ENCODE measurements at regions not wholly inside any gene's neighbourhood (a gene's known extent, or its start where the extent isn't known, plus 50 kb on each side); places are given as distances from the start of the nearest gene placed in this dataset.
A peak's percentile ranks its signal among the peaks of the same experiment; 100 is the strongest.

DNA sequence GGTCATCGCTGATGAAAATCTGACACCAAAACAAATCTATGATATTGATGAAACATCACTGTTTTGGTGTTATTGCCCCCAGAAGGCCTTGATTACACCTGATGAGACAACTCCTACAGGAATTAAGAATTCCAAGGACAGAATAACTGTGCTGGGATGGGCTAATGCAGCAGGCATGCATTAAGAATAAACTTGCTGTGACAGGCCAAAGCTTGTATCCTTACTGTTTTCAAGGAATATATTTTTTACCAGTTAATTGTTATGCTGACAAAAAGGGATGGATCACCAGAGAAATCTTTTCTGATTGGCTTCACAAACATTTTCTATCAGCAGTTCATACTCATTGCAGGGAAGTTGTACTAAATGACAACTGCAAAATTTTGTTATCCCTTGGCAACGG, 278.2 kb downstream of the IKZF2 start:
- no peak for DNase-seq
- in situ Hi-C loops (cut with MboI; ENCODE audit: low pct_ligation_motif_present in 1 of 4, low pct_unique_long_range_greater_than_20kb in 1 of 4, low sequenced_read_pairs in 3 of 4), result no loop called here
- no peak overlapping the region for H3K27ac ChIP-seq
- H3K4me1 ChIP-seq, result no peaks in the 10 kb centered on the region
- TF ChIP-seq POLR2AphosphoS5 (IDR thresholded peaks at IDR 0.05) (no peak), EP300 (IDR thresholded peaks at IDR 0.05; ENCODE audit: low read depth) (no peak), POLR2A (IDR thresholded peaks at IDR 0.05) (no peak)
- TF ChIP-seq, protein P1, sequence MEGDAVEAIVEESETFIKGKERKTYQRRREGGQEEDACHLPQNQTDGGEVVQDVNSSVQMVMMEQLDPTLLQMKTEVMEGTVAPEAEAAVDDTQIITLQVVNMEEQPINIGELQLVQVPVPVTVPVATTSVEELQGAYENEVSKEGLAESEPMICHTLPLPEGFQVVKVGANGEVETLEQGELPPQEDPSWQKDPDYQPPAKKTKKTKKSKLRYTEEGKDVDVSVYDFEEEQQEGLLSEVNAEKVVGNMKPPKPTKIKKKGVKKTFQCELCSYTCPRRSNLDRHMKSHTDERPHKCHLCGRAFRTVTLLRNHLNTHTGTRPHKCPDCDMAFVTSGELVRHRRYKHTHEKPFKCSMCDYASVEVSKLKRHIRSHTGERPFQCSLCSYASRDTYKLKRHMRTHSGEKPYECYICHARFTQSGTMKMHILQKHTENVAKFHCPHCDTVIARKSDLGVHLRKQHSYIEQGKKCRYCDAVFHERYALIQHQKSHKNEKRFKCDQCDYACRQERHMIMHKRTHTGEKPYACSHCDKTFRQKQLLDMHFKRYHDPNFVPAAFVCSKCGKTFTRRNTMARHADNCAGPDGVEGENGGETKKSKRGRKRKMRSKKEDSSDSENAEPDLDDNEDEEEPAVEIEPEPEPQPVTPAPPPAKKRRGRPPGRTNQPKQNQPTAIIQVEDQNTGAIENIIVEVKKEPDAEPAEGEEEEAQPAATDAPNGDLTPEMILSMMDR (IDR thresholded peaks at IDR 0.05), result no peak
- WGBS, 2 donors (ENCODE audit: low coverage in 1 of 2), result 73 to 88% methylated on average over 2 of the region's 2 CpGs
- intact Hi-C loops (cut with DNase I; ENCODE audit: low total_unique reads), result no loop called here
- H3K9me3 ChIP-seq, result no peaks in the 10 kb centered on the region
- H3K4me3 ChIP-seq, result no peak overlapping the region
- no peaks in the 10 kb centered on the region for H3K27me3 ChIP-seq
- no peaks in the 10 kb centered on the region for H3K36me3 ChIP-seq

GRCh38 chr2:212871597-212871996, 279.8 kb downstream of the IKZF2 start:
- Histone ChIP-seq H3K4me3 (no peak overlapping the region), H3K4me1 (no peaks in the 10 kb centered on the region), H3K36me3 (no peaks in the 10 kb centered on the region), H3K27ac (no peak overlapping the region), H3K9me3 (peaks cover 0 to 2% of the 10 kb centered on the region in 2 donors), H3K27me3 (no peaks in the 10 kb centered on the region)
- DNase-seq, result no peak
- TF ChIP-seq, protein P1 (IDR thresholded peaks at IDR 0.05), result no peak
- TF ChIP-seq EP300 (IDR thresholded peaks at IDR 0.05; ENCODE audit: low read depth), result no peak
- TF ChIP-seq POLR2A (IDR thresholded peaks at IDR 0.05), result no peak
- TF ChIP-seq POLR2AphosphoS5 (IDR thresholded peaks at IDR 0.05), result no peak
- in situ Hi-C loops (cut with MboI; ENCODE audit: low pct_ligation_motif_present in 1 of 4, low pct_unique_long_range_greater_than_20kb in 1 of 4, low sequenced_read_pairs in 3 of 4), result no loop called here
- intact Hi-C loops (cut with DNase I; ENCODE audit: low total_unique reads), result no loop called here

DNA sequence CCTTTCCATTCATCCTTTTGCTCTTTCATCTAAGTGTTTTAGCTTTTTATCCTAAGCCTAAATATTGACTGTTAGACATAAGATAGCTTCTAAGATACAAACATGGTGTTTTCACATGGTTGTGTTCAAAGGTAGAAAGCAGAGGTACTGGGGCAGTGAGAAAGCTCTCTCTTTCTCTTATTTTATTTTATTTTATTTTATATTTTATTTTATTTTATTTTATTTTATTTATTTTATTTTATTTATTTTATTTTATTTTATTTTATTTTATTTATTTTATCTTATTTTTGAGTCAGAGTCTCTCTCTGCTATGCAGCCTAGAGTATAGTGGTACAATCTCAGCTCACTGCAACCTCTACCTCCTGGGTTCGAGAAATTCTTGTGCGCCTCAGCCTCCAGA, 287.2 kb downstream of the IKZF2 start:
- Histone ChIP-seq H3K9me3 (peaks cover 26 to 28% of the 10 kb centered on the region in 2 donors), H3K27ac (no peak overlapping the region), H3K27me3 (no peaks in the 10 kb centered on the region), H3K4me1 (no peaks in the 10 kb centered on the region), H3K4me3 (no peak overlapping the region), H3K36me3 (no peaks in the 10 kb centered on the region)
- TF ChIP-seq EP300 (IDR thresholded peaks at IDR 0.05; ENCODE audit: low read depth) (no peak), POLR2A (IDR thresholded peaks at IDR 0.05) (no peak), POLR2AphosphoS5 (IDR thresholded peaks at IDR 0.05) (no peak)
- TF ChIP-seq, protein P1 (IDR thresholded peaks at IDR 0.05), result no peak
- in situ Hi-C loops (cut with MboI; ENCODE audit: low pct_ligation_motif_present in 1 of 4, low pct_unique_long_range_greater_than_20kb in 1 of 4, low sequenced_read_pairs in 3 of 4) (no loop called here), intact Hi-C loops (cut with DNase I; ENCODE audit: low total_unique reads) (no loop called here)
- 93% methylated on average over 2 of the region's 2 CpGs for WGBS, 2 donors (ENCODE audit: low coverage in 1 of 2)
- DNase-seq, result no peak

DNA sequence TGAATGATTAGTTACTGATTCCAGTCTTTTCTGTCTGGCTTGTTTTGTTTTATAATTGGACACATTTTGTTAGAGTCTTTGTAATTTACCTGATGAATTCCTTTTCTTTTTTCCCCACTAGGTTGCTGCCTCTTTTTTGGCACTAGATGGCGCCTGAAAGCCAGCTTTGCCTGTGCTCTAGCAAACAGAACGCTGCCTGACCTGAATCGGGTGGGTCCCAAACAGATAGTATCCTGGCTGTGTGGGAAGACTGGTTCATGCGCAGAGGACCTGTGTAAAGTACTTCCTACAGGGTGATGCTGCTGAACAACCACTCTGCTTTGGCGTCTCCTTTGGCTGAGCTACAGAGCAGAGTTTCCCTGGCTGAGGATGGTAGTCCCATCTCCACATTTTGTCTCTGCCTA, 288.2 kb downstream of the IKZF2 start:
- no peak overlapping the region for H3K27ac ChIP-seq
- H3K27me3 ChIP-seq, result no peaks in the 10 kb centered on the region
- no peaks in the 10 kb centered on the region for H3K36me3 ChIP-seq
- peak; percentile 15 for DNase-seq
- H3K9me3 ChIP-seq, result peaks cover 26 to 28% of the 10 kb centered on the region in 2 donors
- H3K4me1 ChIP-seq, result no peaks in the 10 kb centered on the region
- in situ Hi-C loops (cut with MboI; ENCODE audit: low pct_ligation_motif_present in 1 of 4, low pct_unique_long_range_greater_than_20kb in 1 of 4, low sequenced_read_pairs in 3 of 4) (no loop called here), intact Hi-C loops (cut with DNase I; ENCODE audit: low total_unique reads) (no loop called here)
- TF ChIP-seq, protein P1 (IDR thresholded peaks at IDR 0.05), result peak; percentile 21 to 62 (median 43)
- TF ChIP-seq POLR2A (IDR thresholded peaks at IDR 0.05), result no peak
- no peak for TF ChIP-seq EP300 (IDR thresholded peaks at IDR 0.05; ENCODE audit: low read depth)
- no peak for TF ChIP-seq POLR2AphosphoS5 (IDR thresholded peaks at IDR 0.05)
- 59 to 60% methylated on average over 1 to 5 of the region's 5 CpGs for WGBS, 2 donors (ENCODE audit: low coverage in 1 of 2)
- H3K4me3 ChIP-seq, result no peak overlapping the region

Measured in transverse colon (tissue), 4 donors.